ENCODE measurements at regions not wholly inside any gene's neighbourhood (a gene's known extent, or its start where the extent isn't known, plus 50 kb on each side); places are given as distances from the start of the nearest gene placed in this dataset.

GRCh38 chr11:113627946-113628345 is 78.2 kb downstream of the TMPRSS5 start:
- H3K4me1 ChIP-seq (ENCODE audit: low read length) = no peaks in the 10 kb centered on the region
- TF ChIP-seq EZH2phosphoT487 (IDR thresholded peaks at IDR 0.05; ENCODE audit: low read depth) = no peak
- no peak for TF ChIP-seq CTCF (IDR thresholded peaks at IDR 0.05; ENCODE audit: low read depth, low read length)

GRCh38 chr11:113627297-113627696 is 78.8 kb downstream of the TMPRSS5 start:
- peaks cover 30% of the 10 kb centered on the region for H3K27me3 ChIP-seq (ENCODE audit: low read depth, low read length)
- H3K9ac ChIP-seq (ENCODE audit: low read length) = no peak overlapping the region
- no peaks in the 10 kb centered on the region for H3K9me3 ChIP-seq (ENCODE audit: insufficient read depth, low read length)
- H3K27ac ChIP-seq (ENCODE audit: low read length) = no peak overlapping the region
- H3K4me3 ChIP-seq (ENCODE audit: low read length) = no peak overlapping the region
- H2AFZ ChIP-seq (ENCODE audit: low read depth, low read length) = no peak overlapping the region
- no peak overlapping the region for H3K4me2 ChIP-seq (ENCODE audit: low read length)
- H4K20me1 ChIP-seq (ENCODE audit: insufficient read depth, low read length) = no peaks in the 10 kb centered on the region
- H3K79me2 ChIP-seq (ENCODE audit: low read length) = no peaks in the 10 kb centered on the region
- H3K4me1 ChIP-seq (ENCODE audit: low read length) = no peaks in the 10 kb centered on the region
- no peak for TF ChIP-seq CTCF (IDR thresholded peaks at IDR 0.05; ENCODE audit: low read depth, low read length)
- TF ChIP-seq EZH2phosphoT487 (IDR thresholded peaks at IDR 0.05; ENCODE audit: low read depth) = no peak
- H3K36me3 ChIP-seq (replicated peaks; ENCODE audit: low read depth, low read length) = no peaks in the 10 kb centered on the region

More at GRCh38 chr11:113627946-113628345, 78.2 kb downstream of the TMPRSS5 start:
- no peaks in the 10 kb centered on the region for H3K79me2 ChIP-seq (ENCODE audit: low read length)
- H3K9ac ChIP-seq (ENCODE audit: low read length) = no peak overlapping the region
- H3K4me3 ChIP-seq (ENCODE audit: low read length) = no peak overlapping the region
- no peaks in the 10 kb centered on the region for H3K9me3 ChIP-seq (ENCODE audit: insufficient read depth, low read length)
- no peak overlapping the region for H2AFZ ChIP-seq (ENCODE audit: low read depth, low read length)
- H3K36me3 ChIP-seq (replicated peaks; ENCODE audit: low read depth, low read length) = no peaks in the 10 kb centered on the region
- H3K27ac ChIP-seq (ENCODE audit: low read length) = no peak overlapping the region
- no peak overlapping the region for H3K4me2 ChIP-seq (ENCODE audit: low read length)
- H4K20me1 ChIP-seq (ENCODE audit: insufficient read depth, low read length) = no peaks in the 10 kb centered on the region
- H3K27me3 ChIP-seq (ENCODE audit: low read depth, low read length) = peaks cover 30% of the 10 kb centered on the region

GRCh38 chr11:113626736-113627135 is 79.4 kb downstream of the TMPRSS5 start:
- Histone ChIP-seq H3K4me2 (ENCODE audit: low read length) (no peak overlapping the region), H3K36me3 (replicated peaks; ENCODE audit: low read depth, low read length) (no peaks in the 10 kb centered on the region), H3K4me1 (ENCODE audit: low read length) (no peaks in the 10 kb centered on the region), H3K79me2 (ENCODE audit: low read length) (no peaks in the 10 kb centered on the region), H4K20me1 (ENCODE audit: insufficient read depth, low read length) (no peaks in the 10 kb centered on the region), H3K4me3 (ENCODE audit: low read length) (no peak overlapping the region), H3K27me3 (ENCODE audit: low read depth, low read length) (peaks cover 26% of the 10 kb centered on the region), H3K9ac (ENCODE audit: low read length) (no peak overlapping the region), H2AFZ (ENCODE audit: low read depth, low read length) (no peak overlapping the region), H3K27ac (ENCODE audit: low read length) (no peak overlapping the region), H3K9me3 (ENCODE audit: insufficient read depth, low read length) (no peaks in the 10 kb centered on the region)
- TF ChIP-seq EZH2phosphoT487 (IDR thresholded peaks at IDR 0.05; ENCODE audit: low read depth) (no peak), CTCF (IDR thresholded peaks at IDR 0.05; ENCODE audit: low read depth, low read length) (no peak)

GRCh38 chr11:113623114-113623513 is 83.0 kb downstream of the TMPRSS5 start:
- Histone ChIP-seq H3K27ac (ENCODE audit: low read length) (no peak overlapping the region), H3K79me2 (ENCODE audit: low read length) (no peaks in the 10 kb centered on the region), H3K27me3 (ENCODE audit: low read depth, low read length) (no peaks in the 10 kb centered on the region), H3K4me3 (ENCODE audit: low read length) (no peak overlapping the region), H3K9ac (ENCODE audit: low read length) (no peak overlapping the region), H4K20me1 (ENCODE audit: insufficient read depth, low read length) (no peaks in the 10 kb centered on the region), H2AFZ (ENCODE audit: low read depth, low read length) (no peak overlapping the region), H3K4me2 (ENCODE audit: low read length) (no peak overlapping the region), H3K9me3 (ENCODE audit: insufficient read depth, low read length) (no peaks in the 10 kb centered on the region), H3K36me3 (replicated peaks; ENCODE audit: low read depth, low read length) (no peaks in the 10 kb centered on the region), H3K4me1 (ENCODE audit: low read length) (no peaks in the 10 kb centered on the region)
- TF ChIP-seq CTCF (IDR thresholded peaks at IDR 0.05; ENCODE audit: low read depth, low read length) = no peak
- no peak for TF ChIP-seq EZH2phosphoT487 (IDR thresholded peaks at IDR 0.05; ENCODE audit: low read depth)
